H1 (cell line): ENCODE measurements at regions not wholly inside any gene's neighbourhood (a gene's known extent, or its start where the extent isn't known, plus 50 kb on each side); places are given as distances from the start of the nearest gene placed in this dataset.

ENCODE experiments used
- ATF2 ChIP-seq: IDR thresholded peaks from 2 replicates; pipeline ENCODE4 v1.6.1; 2012; ENCODE audit warnings: low read length, inconsistent platforms
- POLR2AphosphoS5 ChIP-seq: IDR thresholded peaks from 2 replicates; pipeline ENCODE4 v1.6.1; 2011; ENCODE audit warnings: low read depth, low read length
- SP1 ChIP-seq: IDR thresholded peaks from 2 replicates; pipeline ENCODE4 v1.6.1; 2011; ENCODE audit warnings: low read depth, low read length
- TEAD4 ChIP-seq: IDR thresholded peaks from 2 replicates; pipeline ENCODE4 v1.6.1; 2012; ENCODE audit warnings: low read depth, low read length, inconsistent platforms, mixed read lengths

GRCh38 chr13:26480246-26480855 lies 77.1 kb upstream of the WASF3 start:
- no peak for TF ChIP-seq POLR2AphosphoS5
- no peak for TF ChIP-seq ATF2
- no peak for TF ChIP-seq SP1
- no peak for TF ChIP-seq TEAD4
